Peyer's patch (tissue), 4 donors: ENCODE measurements at regions not wholly inside any gene's neighbourhood (a gene's known extent, or its start where the extent isn't known, plus 50 kb on each side); places are given as distances from the start of the nearest gene placed in this dataset.

ENCODE experiments used
- POLR2A ChIP-seq, 2 donors: fragments of 450-650 bp; IDR thresholded peaks; one replicate each; pipeline ENCODE4 v1.5.1; 2017; ENCODE audit warnings: antibody characterized with exemption in 2 of 2, mild to moderate bottlenecking in 2 of 2, moderate library complexity in 2 of 2
- TF ChIP-seq, protein P1 (sequence below), 6 experiments: fragments of 450-650 bp in 4 of 6; fragments of 200-600 bp in 2 of 6; sonication (generic) in 1 of 6; IDR thresholded peaks; one replicate each; pipeline ENCODE4 v1.5.1; 2017 to 2019; ENCODE audit warnings: antibody characterized with exemption in 6 of 6, mild to moderate bottlenecking in 3 of 6, moderate library complexity in 1 of 6

DNA sequence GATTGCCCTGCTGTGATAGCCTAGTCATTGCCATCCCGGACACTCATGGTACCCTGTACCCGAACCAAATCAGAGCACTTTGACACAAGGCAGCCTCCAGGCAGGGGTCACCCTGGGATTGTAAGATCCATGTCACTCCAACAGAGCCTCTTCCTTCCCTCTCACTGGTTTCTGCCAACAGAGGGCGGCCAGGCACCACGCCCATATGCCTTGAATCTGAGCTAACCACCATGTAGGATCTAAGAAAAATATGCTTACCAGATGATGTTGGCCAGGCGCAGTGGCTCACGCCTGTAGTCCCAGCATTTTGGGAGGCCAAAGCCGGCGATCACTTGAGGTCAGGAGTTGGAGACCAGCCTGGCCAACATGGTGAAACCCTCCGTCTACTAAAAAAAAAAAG, 389.2 kb upstream of the KLF6 start:
- TF ChIP-seq, protein P1, sequence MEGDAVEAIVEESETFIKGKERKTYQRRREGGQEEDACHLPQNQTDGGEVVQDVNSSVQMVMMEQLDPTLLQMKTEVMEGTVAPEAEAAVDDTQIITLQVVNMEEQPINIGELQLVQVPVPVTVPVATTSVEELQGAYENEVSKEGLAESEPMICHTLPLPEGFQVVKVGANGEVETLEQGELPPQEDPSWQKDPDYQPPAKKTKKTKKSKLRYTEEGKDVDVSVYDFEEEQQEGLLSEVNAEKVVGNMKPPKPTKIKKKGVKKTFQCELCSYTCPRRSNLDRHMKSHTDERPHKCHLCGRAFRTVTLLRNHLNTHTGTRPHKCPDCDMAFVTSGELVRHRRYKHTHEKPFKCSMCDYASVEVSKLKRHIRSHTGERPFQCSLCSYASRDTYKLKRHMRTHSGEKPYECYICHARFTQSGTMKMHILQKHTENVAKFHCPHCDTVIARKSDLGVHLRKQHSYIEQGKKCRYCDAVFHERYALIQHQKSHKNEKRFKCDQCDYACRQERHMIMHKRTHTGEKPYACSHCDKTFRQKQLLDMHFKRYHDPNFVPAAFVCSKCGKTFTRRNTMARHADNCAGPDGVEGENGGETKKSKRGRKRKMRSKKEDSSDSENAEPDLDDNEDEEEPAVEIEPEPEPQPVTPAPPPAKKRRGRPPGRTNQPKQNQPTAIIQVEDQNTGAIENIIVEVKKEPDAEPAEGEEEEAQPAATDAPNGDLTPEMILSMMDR (IDR thresholded peaks at IDR 0.05), result peak in 3 of 6 experiments; percentile 25 to 50 (median 36)
- no peak for TF ChIP-seq POLR2A (IDR thresholded peaks at IDR 0.05)
